ENCODE measurements at regions not wholly inside any gene's neighbourhood (a gene's known extent, or its start where the extent isn't known, plus 50 kb on each side); places are given as distances from the start of the nearest gene placed in this dataset.
"Not testable (repeated sequence)": the region's sequence is repeated elsewhere in the genome, so short reads cannot be mapped to it uniquely, and the experiment has no call there.

DNA sequence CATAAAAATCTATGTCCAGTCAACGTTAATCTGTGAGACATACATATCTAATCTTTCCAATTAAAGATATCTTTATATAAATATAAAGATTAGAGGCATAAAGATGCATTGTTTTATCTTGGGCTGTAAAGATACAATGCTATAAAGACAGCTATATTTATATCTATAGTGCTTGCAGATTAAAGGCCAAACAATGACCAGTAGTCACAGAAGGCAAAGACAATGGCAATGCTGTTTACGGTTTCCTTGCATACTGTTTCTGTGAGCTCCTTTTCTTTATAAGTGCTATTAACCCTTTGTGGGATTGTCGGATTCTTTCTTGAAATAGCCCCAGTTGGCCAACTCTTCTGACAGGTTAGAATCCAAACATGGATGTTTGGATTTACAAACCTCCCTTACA is 85.5 kb upstream of the SALL1 start:
- DNase-seq (ENCODE audit: low spot score) (no peak), ATAC-seq (ENCODE audit: low FRiP score) (no peak)
- TF ChIP-seq, protein P1, sequence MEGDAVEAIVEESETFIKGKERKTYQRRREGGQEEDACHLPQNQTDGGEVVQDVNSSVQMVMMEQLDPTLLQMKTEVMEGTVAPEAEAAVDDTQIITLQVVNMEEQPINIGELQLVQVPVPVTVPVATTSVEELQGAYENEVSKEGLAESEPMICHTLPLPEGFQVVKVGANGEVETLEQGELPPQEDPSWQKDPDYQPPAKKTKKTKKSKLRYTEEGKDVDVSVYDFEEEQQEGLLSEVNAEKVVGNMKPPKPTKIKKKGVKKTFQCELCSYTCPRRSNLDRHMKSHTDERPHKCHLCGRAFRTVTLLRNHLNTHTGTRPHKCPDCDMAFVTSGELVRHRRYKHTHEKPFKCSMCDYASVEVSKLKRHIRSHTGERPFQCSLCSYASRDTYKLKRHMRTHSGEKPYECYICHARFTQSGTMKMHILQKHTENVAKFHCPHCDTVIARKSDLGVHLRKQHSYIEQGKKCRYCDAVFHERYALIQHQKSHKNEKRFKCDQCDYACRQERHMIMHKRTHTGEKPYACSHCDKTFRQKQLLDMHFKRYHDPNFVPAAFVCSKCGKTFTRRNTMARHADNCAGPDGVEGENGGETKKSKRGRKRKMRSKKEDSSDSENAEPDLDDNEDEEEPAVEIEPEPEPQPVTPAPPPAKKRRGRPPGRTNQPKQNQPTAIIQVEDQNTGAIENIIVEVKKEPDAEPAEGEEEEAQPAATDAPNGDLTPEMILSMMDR (IDR thresholded peaks at IDR 0.05): no peak

DNA sequence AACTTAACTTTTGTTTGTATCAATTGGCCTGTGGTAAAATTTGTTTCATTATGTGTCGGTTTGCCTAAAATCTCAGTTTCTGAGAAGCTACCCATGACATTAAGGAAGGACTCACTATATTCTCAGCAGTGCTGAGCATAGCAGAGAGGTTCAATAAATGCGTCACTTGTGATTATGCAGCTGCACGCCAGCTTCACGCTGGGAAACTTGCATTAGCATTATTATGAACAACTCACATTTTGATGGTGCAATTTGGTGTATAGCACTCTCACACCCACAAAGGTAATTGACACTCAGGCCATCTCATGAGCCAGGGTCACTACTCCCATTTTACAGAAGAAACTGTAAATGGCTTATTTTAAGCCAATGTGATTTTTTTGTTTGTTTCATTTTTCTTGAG is 80.6 kb upstream of the SALL1 start:
- TF ChIP-seq, protein P1 (IDR thresholded peaks at IDR 0.05): no peak
- DNase-seq (ENCODE audit: low spot score) (no peak), ATAC-seq (ENCODE audit: low FRiP score) (no peak)

DNA sequence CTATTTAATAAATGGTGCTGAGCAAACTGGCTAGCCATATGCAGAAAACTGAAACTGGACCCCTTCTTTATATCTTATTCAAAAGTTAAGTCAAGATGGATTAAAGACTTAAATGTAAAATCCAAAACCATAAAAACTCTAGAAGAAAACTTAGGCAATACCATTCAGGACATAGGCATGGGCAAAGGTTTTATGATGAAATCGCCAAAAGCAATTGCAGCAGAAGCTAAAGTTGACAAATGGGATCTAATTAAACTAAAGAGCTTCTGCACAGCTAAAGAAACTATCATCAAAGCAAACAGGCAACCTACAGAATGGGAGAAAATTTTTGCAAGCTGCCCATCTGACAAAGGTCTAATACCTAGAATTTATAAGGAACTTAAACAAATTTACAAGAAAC is 79.0 kb upstream of the SALL1 start:
- ATAC-seq (ENCODE audit: low FRiP score); DNase-seq (ENCODE audit: low spot score): not testable (repeated sequence)

DNA sequence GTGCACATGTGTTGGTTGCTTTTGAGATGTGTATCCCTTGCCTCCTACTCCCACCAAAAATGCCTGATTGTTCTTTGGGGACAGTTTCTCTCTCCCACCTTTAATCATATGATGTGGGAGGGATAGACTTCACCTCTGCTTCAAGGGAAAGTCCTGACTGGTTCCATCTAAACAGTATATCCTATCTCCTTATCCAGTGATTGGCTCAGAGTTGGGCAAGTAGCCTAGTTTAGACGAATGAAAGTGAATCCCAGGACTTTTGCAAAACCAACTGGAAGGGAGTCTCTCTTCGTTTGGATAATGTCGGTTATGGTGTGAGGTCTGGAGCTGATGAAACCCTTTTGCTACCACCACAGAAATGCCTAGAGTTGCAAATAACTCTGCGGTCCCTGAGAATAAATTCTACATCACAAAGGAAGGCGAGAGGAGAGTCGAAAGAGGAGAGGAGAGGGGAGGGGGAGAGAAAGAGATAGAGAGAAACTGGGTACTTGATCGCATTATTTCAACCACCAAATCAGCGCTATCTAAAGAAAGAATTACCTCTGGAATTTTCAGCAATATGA is 77.1 kb upstream of the SALL1 start:
- ATAC-seq (ENCODE audit: low FRiP score) (no peak), DNase-seq (ENCODE audit: low spot score) (no peak)
- TF ChIP-seq, protein P1 (IDR thresholded peaks at IDR 0.05): no peak

DNA sequence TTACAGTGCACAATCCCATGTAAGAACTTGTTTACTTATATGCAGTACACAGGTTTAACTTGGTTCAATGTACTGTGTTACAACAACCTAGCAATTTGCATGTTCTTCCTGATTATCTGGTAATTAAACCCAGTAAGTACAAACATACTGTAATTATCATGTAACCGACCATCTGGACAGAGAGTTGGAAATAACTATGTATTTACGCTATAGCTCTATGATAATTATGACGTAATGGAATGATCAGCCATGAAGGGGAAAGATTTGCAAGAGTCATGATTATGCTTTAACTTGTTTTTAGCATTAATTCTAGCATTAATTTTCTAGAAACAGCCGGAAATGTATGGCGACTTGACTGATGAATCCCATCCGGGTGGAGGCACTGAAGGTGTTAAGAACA is 74.8 kb upstream of the SALL1 start:
- TF ChIP-seq, protein P1 (IDR thresholded peaks at IDR 0.05): no peak
- DNase-seq (ENCODE audit: low spot score) (no peak), ATAC-seq (ENCODE audit: low FRiP score) (no peak)

DNA sequence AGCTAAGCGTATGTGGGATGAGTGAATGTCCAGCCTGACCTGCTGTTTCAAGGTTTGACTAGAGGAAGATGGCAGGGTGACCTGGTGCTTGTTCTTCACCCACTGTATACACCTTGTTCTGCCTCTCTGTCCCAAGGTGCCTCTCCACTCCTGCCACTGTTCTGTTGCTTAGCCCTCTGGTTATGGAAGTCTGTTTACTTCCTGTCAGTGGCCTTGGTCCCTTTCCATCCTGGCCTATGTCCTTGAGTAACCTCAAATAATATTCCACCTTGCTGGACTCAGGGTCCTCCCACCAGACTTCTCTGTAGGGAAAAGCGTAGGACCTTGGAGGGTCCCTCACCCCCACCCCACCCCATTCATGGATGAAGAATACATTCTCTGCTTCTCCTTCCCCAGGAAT is 73.2 kb upstream of the SALL1 start:
- ATAC-seq (ENCODE audit: low FRiP score) (no peak), DNase-seq (ENCODE audit: low spot score) (no peak)
- TF ChIP-seq, protein P1 (IDR thresholded peaks at IDR 0.05): no peak

DNA sequence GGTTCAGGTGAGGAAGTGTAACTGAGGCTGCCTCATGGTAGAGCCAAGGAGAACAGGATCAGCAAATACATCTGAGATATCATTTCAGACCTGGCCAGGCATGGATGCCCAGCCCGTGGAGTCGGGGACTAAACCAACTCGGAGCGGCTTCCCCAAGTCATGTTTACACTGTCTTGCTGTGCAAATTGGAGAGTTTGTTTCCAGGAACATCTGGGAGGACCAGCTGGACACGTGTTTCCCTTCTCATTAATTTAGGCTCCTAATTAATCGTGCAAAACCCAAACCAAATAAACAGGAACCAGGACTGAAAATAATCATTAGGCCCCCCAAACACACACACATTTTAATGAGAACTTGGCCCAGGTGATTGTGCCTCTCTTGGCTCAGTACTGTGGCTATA is 70.9 kb upstream of the SALL1 start:
- TF ChIP-seq, protein P1 (IDR thresholded peaks at IDR 0.05): no peak
- no peak for ATAC-seq (ENCODE audit: low FRiP score)
- DNase-seq (ENCODE audit: low spot score): no peak

DNA sequence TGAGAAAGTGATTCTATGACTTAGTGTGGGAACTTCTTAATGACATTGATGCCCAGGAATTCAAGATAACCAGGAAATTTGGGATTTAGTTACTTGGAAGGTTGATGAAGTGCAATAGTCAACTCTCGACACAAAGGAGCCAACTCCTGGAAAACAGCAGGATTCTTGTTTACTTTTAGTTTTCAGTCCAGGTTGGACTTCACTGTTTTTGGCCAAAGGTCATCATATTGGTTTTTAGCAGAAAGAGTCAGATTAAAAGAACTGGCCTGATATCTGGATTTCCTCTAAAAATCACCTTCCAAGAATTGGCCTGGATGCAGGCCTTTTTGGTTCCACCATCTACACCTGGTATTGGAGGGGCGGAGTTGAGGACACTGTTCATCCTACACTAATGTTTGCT is 60.1 kb upstream of the SALL1 start:
- TF ChIP-seq, protein P1 (IDR thresholded peaks at IDR 0.05): no peak
- ATAC-seq (ENCODE audit: low FRiP score) (no peak), DNase-seq (ENCODE audit: low spot score) (no peak)

Measured in omental fat pad (tissue), 3 donors.